Activated CD4-positive, alpha-beta memory T cell treated with anti-CD3 and anti-CD28 coated beads, Interleukin-2, amount 10 ng/mL, durations not matched to agents 7 days and 5 days (primary cell): ENCODE measurements at regions not wholly inside any gene's neighbourhood (a gene's known extent, or its start where the extent isn't known, plus 50 kb on each side); places are given as distances from the start of the nearest gene placed in this dataset.

ENCODE experiments used
- CTCF ChIA-PET: fragments of 350-600 bp; sonication (Branson Sonifier 250); formaldehyde crosslinking; loops from one replicate; lab custom pipeline; 2021; ENCODE audit warnings: antibody characterized with exemption, inconsistent platforms; lab: Charles Lee
- POLR2A ChIA-PET: fragments of 350-600 bp; sonication (Branson Sonifier 250); formaldehyde crosslinking; loops from one replicate; lab custom pipeline; 2021; ENCODE audit warnings: antibody characterized with exemption; lab: Charles Lee
- DNase-seq: peaks from one replicate; pipeline ENCODE4 v3.0.0-alpha.2; 2020
- H3K27ac Mint-ChIP-seq: one replicate; pipeline ENCODE4 v1.8.0; 2021; ENCODE audit warnings: mild to moderate bottlenecking, mixed read lengths
- H3K27me3 Mint-ChIP-seq: one replicate; pipeline ENCODE4 v1.8.0; 2021; ENCODE audit warnings: mixed read lengths
- H3K36me3 Mint-ChIP-seq: one replicate; pipeline ENCODE4 v1.8.0; 2021; ENCODE audit warnings: low read depth, mixed read lengths
- H3K4me1 Mint-ChIP-seq: one replicate; pipeline ENCODE4 v1.8.0; 2021; ENCODE audit warnings: mixed read lengths
- H3K4me3 Mint-ChIP-seq: one replicate; pipeline ENCODE4 v1.8.0; 2021; ENCODE audit warnings: mild to moderate bottlenecking, mixed read lengths
- H3K9me3 Mint-ChIP-seq: one replicate; pipeline ENCODE4 v1.8.0; 2021; ENCODE audit warnings: mixed read lengths

DNA sequence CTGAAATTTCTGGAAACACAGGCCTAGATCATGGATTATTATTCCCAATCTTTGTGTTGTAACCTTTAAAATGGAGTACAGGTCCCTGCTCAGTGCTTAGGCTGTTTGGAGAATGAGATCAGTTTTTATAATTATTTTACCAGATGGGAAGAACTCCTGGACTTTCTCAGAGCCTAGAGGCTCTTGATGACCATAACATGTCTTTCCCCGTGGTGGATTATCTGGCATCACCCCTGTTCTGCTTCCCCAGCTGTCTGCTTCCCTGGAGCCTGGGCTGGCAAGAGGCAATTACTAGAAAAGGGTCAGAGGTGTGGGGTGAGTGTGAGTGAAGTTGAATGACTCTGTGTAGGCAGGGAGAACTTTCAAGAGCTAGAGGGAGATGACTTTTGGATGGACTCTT, 143.0 kb downstream of the CARTPT start:
- H3K4me1 Mint-ChIP-seq: no peaks in the 10 kb centered on the region
- H3K27me3 Mint-ChIP-seq: peaks cover 12% of the 10 kb centered on the region
- DNase-seq: no peak
- POLR2A ChIA-PET: no interaction called here
- H3K9me3 Mint-ChIP-seq: no peaks in the 10 kb centered on the region
- no peak overlapping the region for H3K27ac Mint-ChIP-seq
- no peaks in the 10 kb centered on the region for H3K36me3 Mint-ChIP-seq
- no peak overlapping the region for H3K4me3 Mint-ChIP-seq
- CTCF ChIA-PET: no interaction called here

GRCh38 chr5:71862507-71863060, 143.5 kb downstream of the CARTPT start:
- Mint-ChIP-seq H3K27ac (no peak overlapping the region), H3K4me1 (no peaks in the 10 kb centered on the region), H3K9me3 (no peaks in the 10 kb centered on the region), H3K4me3 (no peak overlapping the region), H3K36me3 (no peaks in the 10 kb centered on the region), H3K27me3 (peaks cover 12% of the 10 kb centered on the region)
- POLR2A ChIA-PET: no interaction called here
- CTCF ChIA-PET: no interaction called here
- no peak for DNase-seq

DNA sequence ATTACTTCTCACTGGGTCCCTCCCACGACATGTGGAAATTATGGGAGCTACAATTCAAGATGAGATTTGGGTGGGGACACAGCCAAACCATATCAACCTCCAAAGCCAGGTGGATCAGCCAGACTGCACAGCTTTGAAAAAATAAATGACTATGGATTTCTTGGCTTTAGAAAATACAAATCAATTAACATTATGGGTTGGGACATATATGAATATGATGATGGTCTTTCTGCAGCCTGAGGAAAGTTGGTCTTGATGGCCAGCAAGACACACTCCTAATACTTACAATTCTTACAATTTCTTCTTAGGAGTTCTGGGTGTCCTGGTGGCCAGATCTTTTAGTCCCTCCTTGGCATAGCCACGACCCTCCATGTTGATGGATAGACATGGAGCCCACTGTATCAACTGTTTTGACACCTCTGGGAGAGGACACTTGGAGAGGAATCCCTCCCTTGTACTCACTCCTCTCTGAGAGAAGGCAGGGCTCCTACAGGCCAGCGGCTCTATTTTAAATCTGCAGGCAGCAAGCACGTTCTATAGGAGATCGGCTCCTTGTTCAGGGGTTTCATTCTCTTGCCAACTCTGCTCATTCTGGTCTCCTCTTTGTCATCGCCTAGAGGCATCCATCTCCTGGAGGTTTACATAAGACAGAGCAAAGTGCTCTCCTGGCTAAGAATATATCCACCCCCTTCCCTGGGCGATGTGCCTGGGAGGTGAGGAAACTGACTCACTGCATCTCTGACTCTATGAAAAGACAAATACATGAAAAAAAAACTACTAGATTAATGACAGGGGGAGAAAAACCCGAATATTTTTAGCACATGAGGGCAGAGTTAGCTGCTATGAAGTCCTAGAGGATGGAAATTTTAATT, 145.9 kb downstream of the CARTPT start:
- Mint-ChIP-seq H3K36me3 (no peaks in the 10 kb centered on the region), H3K27me3 (peaks cover 19% of the 10 kb centered on the region), H3K4me1 (no peaks in the 10 kb centered on the region), H3K27ac (no peak overlapping the region), H3K9me3 (no peaks in the 10 kb centered on the region), H3K4me3 (no peak overlapping the region)
- ChIA-PET POLR2A (no interaction called here), CTCF (no interaction called here)
- DNase-seq: no peak

GRCh38 chr5:71865665-71866320, 146.7 kb downstream of the CARTPT start:
- Mint-ChIP-seq H3K27ac (no peak overlapping the region), H3K4me1 (no peaks in the 10 kb centered on the region), H3K4me3 (no peak overlapping the region), H3K36me3 (no peaks in the 10 kb centered on the region), H3K9me3 (no peaks in the 10 kb centered on the region), H3K27me3 (peaks cover 19% of the 10 kb centered on the region)
- ChIA-PET CTCF (no interaction called here), POLR2A (no interaction called here)
- no peak for DNase-seq

- Mint-ChIP-seq H3K4me3 (no peak overlapping the region), H3K4me1 (no peaks in the 10 kb centered on the region), H3K9me3 (no peaks in the 10 kb centered on the region), H3K36me3 (no peaks in the 10 kb centered on the region), H3K27ac (no peak overlapping the region), H3K27me3 (peaks cover 18% of the 10 kb centered on the region)
- ChIA-PET CTCF (no interaction called here), POLR2A (no interaction called here)
- no peak for DNase-seq
Measured at GRCh38 chr5:71872311-71872864, 153.3 kb downstream of the CARTPT start.

DNA sequence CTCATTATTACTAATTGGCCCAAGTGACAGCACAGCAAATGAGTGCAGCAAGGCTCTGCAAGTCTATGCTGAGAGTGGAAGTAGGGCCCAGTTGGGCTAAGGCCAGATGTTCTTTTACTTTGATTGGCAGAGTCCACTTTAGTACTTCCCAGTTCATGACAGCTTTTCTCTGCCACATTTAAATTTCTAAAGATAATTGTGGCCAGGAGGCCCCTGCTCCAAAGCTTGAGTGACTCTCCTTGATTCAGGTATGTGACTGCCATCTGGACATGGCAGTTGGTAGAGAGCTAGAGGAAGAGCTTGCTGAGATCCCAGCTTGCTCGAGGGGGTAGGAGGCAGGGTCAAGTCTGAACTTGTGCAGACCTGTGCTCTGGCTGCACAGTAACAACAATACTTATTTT, 154.1 kb downstream of the CARTPT start:
- Mint-ChIP-seq H3K4me3 (no peak overlapping the region), H3K27ac (no peak overlapping the region), H3K27me3 (peaks cover 23% of the 10 kb centered on the region), H3K36me3 (no peaks in the 10 kb centered on the region), H3K9me3 (no peaks in the 10 kb centered on the region), H3K4me1 (no peaks in the 10 kb centered on the region)
- ChIA-PET POLR2A (no interaction called here), CTCF (no interaction called here)
- DNase-seq: no peak

DNA sequence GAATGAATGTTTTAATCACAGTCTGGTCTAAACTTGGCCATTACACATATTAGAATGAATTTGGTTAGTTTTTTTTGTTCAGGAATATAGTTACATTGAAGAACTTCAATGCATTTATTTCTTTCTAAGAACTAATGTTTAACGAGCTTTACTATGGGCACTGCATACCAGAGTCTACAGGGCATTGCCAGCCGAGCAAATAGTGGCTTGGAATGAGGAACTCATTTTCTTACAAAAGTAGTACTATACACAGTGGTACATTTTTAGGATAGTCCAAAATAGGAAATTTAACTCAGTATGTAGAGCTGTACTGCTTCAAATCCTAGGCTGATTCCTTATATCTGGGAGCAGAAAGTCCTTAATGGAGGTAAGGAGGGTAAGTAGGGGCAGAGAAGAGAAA, 155.4 kb downstream of the CARTPT start:
- ChIA-PET CTCF (no interaction called here), POLR2A (no interaction called here)
- Mint-ChIP-seq H3K4me3 (no peak overlapping the region), H3K36me3 (no peaks in the 10 kb centered on the region), H3K27me3 (peaks cover 19% of the 10 kb centered on the region), H3K27ac (no peak overlapping the region), H3K4me1 (no peaks in the 10 kb centered on the region), H3K9me3 (no peaks in the 10 kb centered on the region)
- no peak for DNase-seq

GRCh38 chr5:71877511-71877910, 158.4 kb downstream of the CARTPT start:
- POLR2A ChIA-PET: no interaction called here
- CTCF ChIA-PET: no interaction called here
- H3K9me3 Mint-ChIP-seq: no peaks in the 10 kb centered on the region
- no peak overlapping the region for H3K27ac Mint-ChIP-seq
- no peak for DNase-seq
- H3K4me1 Mint-ChIP-seq: no peaks in the 10 kb centered on the region
- no peaks in the 10 kb centered on the region for H3K36me3 Mint-ChIP-seq
- H3K4me3 Mint-ChIP-seq: no peak overlapping the region
- H3K27me3 Mint-ChIP-seq: peaks cover 18% of the 10 kb centered on the region

GRCh38 chr5:71880536-71880935, 161.5 kb downstream of the CARTPT start:
- peaks cover 16% of the 10 kb centered on the region for H3K27me3 Mint-ChIP-seq
- no peaks in the 10 kb centered on the region for H3K36me3 Mint-ChIP-seq
- H3K9me3 Mint-ChIP-seq: no peaks in the 10 kb centered on the region
- CTCF ChIA-PET: no interaction called here
- DNase-seq: no peak
- no peaks in the 10 kb centered on the region for H3K4me1 Mint-ChIP-seq
- no peak overlapping the region for H3K4me3 Mint-ChIP-seq
- H3K27ac Mint-ChIP-seq: no peak overlapping the region
- POLR2A ChIA-PET: no interaction called here

DNA sequence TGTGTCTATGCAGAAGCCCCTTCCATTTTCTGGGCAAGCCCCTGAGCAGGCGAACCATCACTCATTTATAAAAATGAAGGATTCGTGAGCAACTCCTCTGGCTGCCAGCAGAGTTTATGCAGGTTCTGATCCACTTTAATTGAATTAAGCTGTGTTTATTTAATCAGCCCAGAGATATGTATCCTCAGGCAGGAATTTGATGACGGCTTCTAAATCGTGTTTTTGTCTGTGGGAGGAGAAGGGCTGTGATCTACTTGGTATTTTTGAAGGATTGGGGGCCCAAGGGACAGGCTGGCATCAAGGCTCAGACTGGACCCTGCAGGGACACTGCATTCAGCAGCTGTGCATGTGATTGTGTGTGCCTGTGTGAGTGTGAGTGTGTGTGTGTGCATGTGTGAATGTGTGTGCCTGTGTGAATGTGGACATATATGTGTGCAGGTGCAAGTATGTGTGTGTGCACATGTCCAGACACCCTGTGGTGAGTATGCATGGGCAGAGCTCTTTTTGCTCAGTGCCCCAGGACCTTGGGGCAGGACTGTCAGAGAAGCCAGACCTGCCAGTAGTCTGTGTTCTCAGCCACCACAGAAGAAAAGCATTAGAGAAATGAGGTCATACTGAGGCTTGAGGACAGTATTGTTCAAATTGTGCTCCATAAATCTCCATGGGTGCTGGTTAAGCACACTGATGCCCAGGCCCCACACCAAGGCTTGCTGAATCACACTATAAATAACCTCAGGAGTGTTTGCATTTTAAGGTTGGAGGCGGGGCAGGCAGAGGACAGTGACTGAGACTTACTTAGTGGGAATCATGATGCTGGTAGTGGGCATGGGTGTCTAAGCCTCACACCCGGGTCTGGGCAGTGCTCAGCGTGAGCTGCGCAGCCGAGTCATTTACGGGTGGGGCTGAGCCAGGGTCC, 164.0 kb downstream of the CARTPT start:
- CTCF ChIA-PET: no interaction called here
- H3K9me3 Mint-ChIP-seq: no peaks in the 10 kb centered on the region
- H3K4me1 Mint-ChIP-seq: peaks cover 2% of the 10 kb centered on the region
- no peak overlapping the region for H3K4me3 Mint-ChIP-seq
- peaks cover 2% of the 10 kb centered on the region for H3K36me3 Mint-ChIP-seq
- POLR2A ChIA-PET: no interaction called here
- H3K27ac Mint-ChIP-seq: no peak overlapping the region
- DNase-seq: no peak
- H3K27me3 Mint-ChIP-seq: peaks cover 8% of the 10 kb centered on the region

DNA sequence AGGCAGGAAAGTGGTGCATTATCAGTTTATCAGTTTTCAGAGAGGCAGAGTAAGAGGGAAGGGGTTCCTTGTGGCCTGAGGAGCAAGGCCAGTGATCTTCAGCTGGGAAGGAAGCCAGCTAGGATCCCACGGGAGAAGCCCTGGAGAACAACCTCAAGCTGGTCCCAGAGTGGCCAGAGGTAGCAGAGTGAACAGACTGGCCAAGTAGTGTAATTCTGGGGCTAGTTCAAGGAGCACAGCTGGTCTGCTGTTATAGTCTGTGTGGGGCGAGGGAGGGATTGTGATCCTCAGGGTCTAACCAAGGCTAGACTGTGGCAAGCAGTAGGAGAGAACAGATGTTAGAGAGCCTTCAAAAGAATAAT, 164.6 kb downstream of the CARTPT start:
- Mint-ChIP-seq H3K27me3 (peaks cover 7% of the 10 kb centered on the region), H3K9me3 (no peaks in the 10 kb centered on the region), H3K4me1 (peaks cover 2% of the 10 kb centered on the region), H3K4me3 (no peak overlapping the region), H3K36me3 (peaks cover 2% of the 10 kb centered on the region), H3K27ac (no peak overlapping the region)
- ChIA-PET CTCF (no interaction called here), POLR2A (no interaction called here)
- DNase-seq: no peak

DNA sequence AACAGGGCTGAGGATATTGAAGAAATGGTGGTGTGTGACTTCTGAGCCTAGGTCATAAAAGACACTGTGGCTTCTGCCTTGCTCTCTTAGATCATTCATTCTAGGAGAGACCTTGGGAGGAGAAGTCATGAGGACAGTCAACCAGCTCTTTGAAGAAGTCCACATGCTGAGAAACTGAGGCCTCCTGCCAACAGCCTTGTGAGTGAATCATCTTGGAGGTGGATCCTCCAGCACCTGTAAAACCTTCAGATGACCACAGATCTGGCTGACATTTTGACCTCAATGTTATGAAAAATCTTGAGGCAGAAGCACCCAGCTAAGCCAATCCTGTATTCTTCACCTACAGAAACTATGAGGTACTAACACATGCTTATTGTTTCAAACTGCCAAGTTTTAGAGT, 165.9 kb downstream of the CARTPT start:
- peaks cover 15% of the 10 kb centered on the region for H3K27me3 Mint-ChIP-seq
- no peak overlapping the region for H3K4me3 Mint-ChIP-seq
- peaks cover 2% of the 10 kb centered on the region for H3K36me3 Mint-ChIP-seq
- peaks cover 2% of the 10 kb centered on the region for H3K4me1 Mint-ChIP-seq
- H3K27ac Mint-ChIP-seq: no peak overlapping the region
- peaks cover 4% of the 10 kb centered on the region for H3K9me3 Mint-ChIP-seq
- CTCF ChIA-PET: no interaction called here
- no peak for DNase-seq
- POLR2A ChIA-PET: no interaction called here

DNA sequence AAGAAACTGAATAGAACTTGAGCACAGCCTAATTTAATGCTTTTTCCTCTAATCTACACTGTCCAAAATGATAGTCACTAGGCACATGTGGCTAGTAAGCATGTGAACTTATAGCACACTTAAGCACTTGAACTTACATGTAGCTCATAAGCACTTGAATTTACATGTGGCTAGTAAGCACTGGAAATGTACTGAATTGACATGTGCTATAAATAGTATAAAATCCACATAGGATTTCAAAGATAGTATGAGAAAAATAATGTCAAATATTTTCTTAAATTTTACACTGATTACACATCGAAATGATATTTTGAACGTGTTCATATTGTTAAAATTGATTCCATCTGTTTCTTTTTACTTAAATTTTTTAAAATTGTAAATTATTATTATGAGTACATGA, 167.3 kb downstream of the CARTPT start:
- H3K27ac Mint-ChIP-seq: no peak overlapping the region
- H3K4me3 Mint-ChIP-seq: no peak overlapping the region
- peaks cover 4% of the 10 kb centered on the region for H3K9me3 Mint-ChIP-seq
- H3K36me3 Mint-ChIP-seq: peaks cover 2% of the 10 kb centered on the region
- no peak for DNase-seq
- ChIA-PET POLR2A (no interaction called here), CTCF (no interaction called here)
- peaks cover 2% of the 10 kb centered on the region for H3K4me1 Mint-ChIP-seq
- peaks cover 20% of the 10 kb centered on the region for H3K27me3 Mint-ChIP-seq
